Brain microvascular endothelial cell (primary cell): ENCODE measurements at regions not wholly inside any gene's neighbourhood (a gene's known extent, or its start where the extent isn't known, plus 50 kb on each side); places are given as distances from the start of the nearest gene placed in this dataset.

ENCODE experiments used
- DNase-seq: peaks from one replicate; pipeline ENCODE4 v3.0.0-alpha.2; 2020
- H3K27ac ChIP-seq: fragments of 250-450 bp; sonication (Bioruptor Pico); 2 replicates; pipeline ENCODE4 v1.5.1; 2020; ENCODE audit warnings: mild to moderate bottlenecking, moderate library complexity
- H3K27me3 ChIP-seq: fragments of 250-450 bp; sonication (Bioruptor Pico); replicated peaks from 2 replicates; pipeline ENCODE4 v1.5.1; 2020; ENCODE audit warnings: mild to moderate bottlenecking
- H3K36me3 ChIP-seq: fragments of 250-450 bp; sonication (Bioruptor Pico); replicated peaks from 2 replicates; pipeline ENCODE4 v1.5.1; 2020; ENCODE audit warnings: mild to moderate bottlenecking
- H3K4me3 ChIP-seq: 2 replicates; pipeline ENCODE4 v1.5.1; 2011; ENCODE audit warnings: low read depth, mild to moderate bottlenecking, control low read depth, low read length, moderate library complexity
- in situ Hi-C: cut with HindIII; loops from 2 replicates; pipeline ENCODE4 v1.10.0; 2017; ENCODE audit warnings: low sequenced_read_pairs, low pct_ligation_motif_present
- TF ChIP-seq, protein P1 (sequence below): IDR thresholded peaks from 2 replicates; pipeline ENCODE4 v1.5.1; 2011; ENCODE audit warnings: low read depth, mild to moderate bottlenecking, moderate library complexity, low read length, control low read depth, inconsistent platforms; ENCODE audit errors: missing control alignments

DNA sequence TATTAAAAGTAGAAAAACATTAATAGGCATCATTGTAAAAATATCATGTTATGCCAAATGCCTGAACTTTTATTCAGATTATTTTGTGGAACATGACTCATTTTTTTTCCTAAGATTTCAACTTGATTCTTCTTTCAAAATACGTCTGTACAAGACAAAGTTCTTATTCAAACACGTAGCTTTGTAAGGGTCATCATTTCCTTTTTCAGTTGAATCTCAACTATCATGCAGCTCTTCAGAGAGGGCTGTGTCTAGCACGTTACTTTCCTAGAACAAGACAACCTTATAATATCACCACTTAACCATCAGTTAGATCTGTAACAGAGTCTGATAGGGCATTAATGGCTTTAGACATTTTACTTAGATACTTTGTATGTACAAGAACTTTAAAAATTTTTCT is 608.9 kb downstream of the AMY1C start:
- Histone ChIP-seq H3K4me3 (no peak overlapping the region), H3K36me3 (no peaks in the 10 kb centered on the region), H3K27me3 (no peaks in the 10 kb centered on the region), H3K27ac (no peak overlapping the region)
- TF ChIP-seq, protein P1, sequence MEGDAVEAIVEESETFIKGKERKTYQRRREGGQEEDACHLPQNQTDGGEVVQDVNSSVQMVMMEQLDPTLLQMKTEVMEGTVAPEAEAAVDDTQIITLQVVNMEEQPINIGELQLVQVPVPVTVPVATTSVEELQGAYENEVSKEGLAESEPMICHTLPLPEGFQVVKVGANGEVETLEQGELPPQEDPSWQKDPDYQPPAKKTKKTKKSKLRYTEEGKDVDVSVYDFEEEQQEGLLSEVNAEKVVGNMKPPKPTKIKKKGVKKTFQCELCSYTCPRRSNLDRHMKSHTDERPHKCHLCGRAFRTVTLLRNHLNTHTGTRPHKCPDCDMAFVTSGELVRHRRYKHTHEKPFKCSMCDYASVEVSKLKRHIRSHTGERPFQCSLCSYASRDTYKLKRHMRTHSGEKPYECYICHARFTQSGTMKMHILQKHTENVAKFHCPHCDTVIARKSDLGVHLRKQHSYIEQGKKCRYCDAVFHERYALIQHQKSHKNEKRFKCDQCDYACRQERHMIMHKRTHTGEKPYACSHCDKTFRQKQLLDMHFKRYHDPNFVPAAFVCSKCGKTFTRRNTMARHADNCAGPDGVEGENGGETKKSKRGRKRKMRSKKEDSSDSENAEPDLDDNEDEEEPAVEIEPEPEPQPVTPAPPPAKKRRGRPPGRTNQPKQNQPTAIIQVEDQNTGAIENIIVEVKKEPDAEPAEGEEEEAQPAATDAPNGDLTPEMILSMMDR, result no peak
- no peak for DNase-seq
- in situ Hi-C loops, result no loop called here

DNA sequence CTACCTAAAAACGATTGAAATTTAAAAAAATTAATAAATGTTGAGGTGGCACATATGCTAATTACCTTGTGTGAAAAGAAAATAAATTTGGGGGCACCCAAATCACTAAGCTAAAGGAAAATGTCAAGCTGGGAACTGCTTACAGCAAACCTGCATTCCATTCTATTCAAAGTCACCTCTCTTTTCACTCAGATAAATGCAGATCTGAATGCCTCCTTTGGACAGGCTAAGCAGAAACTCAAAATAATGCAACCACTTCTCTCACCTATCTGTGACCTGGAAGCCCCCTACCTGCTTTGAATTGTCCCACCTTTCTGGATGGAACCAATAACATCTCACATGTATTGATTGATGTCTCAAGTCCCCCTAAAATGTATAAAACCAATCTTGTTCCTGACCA is 628.7 kb downstream of the AMY1C start:
- no peak for DNase-seq
- no peaks in the 10 kb centered on the region for H3K27me3 ChIP-seq
- TF ChIP-seq, protein P1, result no peak
- no peak overlapping the region for H3K27ac ChIP-seq
- in situ Hi-C loops, result no loop called here
- H3K4me3 ChIP-seq, result no peak overlapping the region
- H3K36me3 ChIP-seq, result no peaks in the 10 kb centered on the region

DNA sequence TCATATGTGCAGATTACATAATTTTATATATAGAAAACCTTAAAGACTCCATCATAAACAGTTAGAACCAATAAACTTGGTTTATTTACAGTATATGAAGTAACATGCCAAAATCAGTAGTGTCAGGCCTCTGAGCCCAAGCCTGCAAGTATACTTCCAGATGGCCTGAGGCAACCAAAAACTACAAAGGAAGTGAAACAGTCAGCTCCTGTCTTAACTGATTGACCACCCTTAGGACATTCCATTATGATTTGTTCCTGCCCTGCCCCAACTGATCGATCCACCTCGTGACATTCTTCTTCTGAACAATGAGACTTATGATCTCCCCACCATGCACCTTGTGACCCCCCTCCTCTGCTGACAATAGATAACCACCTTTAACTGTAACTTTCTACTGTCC is 630.3 kb downstream of the AMY1C start:
- H3K36me3 ChIP-seq, result no peaks in the 10 kb centered on the region
- TF ChIP-seq, protein P1, result no peak
- H3K27ac ChIP-seq, result no peak overlapping the region
- H3K4me3 ChIP-seq, result no peak overlapping the region
- in situ Hi-C loops, result no loop called here
- DNase-seq, result no peak
- no peaks in the 10 kb centered on the region for H3K27me3 ChIP-seq

DNA sequence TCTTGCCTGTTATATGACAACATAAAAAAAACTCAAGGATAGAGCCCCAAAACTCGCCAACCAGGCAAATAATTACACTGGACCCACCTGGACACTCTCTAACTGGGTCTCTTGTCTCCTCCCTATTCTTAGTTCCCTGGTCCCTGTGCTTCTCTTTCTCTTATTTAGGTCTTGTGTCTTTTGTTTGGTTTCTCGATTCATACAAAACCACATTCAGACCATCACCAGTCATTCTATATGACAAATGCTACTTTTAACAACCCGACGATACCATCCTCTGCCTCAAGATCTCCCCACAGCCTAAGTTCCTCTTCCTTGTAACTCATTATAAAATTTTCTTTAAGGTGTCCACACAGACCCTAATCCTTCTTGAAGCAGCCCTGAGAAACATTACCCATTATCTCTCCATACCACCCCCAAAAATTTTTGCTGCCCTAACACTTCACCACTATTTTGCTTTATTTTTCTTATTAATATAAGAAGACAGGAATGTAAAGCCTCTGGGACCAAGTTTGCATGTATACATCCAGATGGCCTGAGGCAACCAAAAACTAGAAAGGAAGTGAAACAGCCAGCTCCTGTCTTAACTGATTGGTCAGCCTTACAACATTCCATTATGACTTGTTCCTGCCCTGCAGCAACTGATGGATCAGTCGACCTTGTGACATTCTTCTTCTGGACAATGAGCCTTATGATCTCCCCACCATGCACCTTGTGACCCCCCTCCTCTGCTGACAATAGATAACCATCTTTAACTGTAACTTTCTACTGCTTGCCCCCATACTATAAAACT is 638.2 kb downstream of the AMY1C start:
- H3K27me3 ChIP-seq, result no peaks in the 10 kb centered on the region
- no peak overlapping the region for H3K4me3 ChIP-seq
- TF ChIP-seq, protein P1, result no peak
- DNase-seq, result no peak
- H3K27ac ChIP-seq, result no peak overlapping the region
- in situ Hi-C loops, result no loop called here
- H3K36me3 ChIP-seq, result no peaks in the 10 kb centered on the region

DNA sequence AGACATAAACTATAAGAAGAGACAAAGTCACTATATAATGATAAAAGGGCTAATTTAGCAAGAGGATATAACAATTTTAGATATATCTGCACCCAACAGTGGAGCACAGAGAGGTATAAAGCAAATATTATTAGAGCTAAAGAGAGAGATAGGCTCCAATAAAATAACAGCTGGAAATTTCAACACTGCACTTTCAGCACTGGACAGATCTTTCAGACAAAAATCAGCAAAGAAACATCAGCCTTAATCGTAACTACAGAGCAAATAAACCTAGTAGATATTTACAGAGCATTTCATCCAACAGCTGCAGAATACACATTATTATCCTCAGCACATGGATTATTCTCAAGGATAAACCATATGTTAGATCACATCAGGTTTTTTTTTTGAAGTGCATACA is 642.9 kb downstream of the AMY1C start:
- Histone ChIP-seq H3K27me3 (no peaks in the 10 kb centered on the region), H3K27ac (no peak overlapping the region), H3K36me3 (no peaks in the 10 kb centered on the region), H3K4me3 (no peak overlapping the region)
- no peak for DNase-seq
- in situ Hi-C loops, result no loop called here
- TF ChIP-seq, protein P1, result no peak

DNA sequence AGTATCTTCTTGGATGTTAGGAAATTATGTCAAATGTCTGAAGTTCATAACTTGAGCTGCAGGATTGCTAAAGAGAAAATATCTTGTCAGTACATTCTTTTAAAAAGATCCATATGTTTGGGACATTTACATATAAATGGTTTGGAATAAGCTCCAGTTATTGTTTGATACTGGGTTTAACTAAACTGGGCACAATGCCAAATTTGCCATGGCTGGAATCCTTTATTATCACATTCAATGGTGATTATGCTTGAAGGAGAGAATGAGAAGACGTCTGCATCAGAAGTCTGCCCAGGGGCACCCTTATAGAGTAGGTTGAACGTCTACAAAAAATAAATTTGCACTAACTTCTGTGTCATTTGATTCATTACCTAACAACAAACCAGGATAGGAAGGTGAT is 652.5 kb downstream of the AMY1C start:
- Histone ChIP-seq H3K4me3 (no peak overlapping the region), H3K27me3 (no peaks in the 10 kb centered on the region), H3K36me3 (no peaks in the 10 kb centered on the region), H3K27ac (no peak overlapping the region)
- TF ChIP-seq, protein P1, result no peak
- in situ Hi-C loops, result no loop called here
- DNase-seq, result no peak
